ENCODE measurements at regions not wholly inside any gene's neighbourhood (a gene's known extent, or its start where the extent isn't known, plus 50 kb on each side); places are given as distances from the start of the nearest gene placed in this dataset.

DNA sequence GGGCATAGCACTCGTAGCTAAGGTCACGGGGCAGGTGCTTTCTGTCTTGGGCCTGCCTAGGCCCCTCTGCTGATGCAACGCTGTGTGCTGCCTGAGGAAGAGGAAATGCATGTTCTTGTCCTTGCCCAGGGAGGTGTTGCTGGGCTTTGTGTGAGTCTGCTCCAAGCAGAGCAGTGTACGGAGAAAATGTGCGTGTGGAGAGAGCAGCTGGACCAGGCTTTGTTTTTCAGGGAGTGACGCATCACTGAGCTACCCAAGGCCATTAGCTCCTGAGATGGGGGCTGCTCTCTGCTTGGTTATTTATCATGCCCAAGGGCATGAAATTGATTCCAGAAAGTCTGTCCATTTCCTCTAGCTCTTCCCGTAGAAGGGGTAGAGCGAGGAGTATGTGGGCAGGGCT, 82.9 kb upstream of the THY1 start:
- Mint-ChIP-seq H3K9me3 (ENCODE audit: low read depth) (no peaks in the 10 kb centered on the region), H3K27ac (no peak overlapping the region), H3K27me3 (peaks cover 9% of the 10 kb centered on the region), H3K4me3 (ENCODE audit: low read depth) (no peak overlapping the region), H3K36me3 (ENCODE audit: insufficient read depth) (no peaks in the 10 kb centered on the region), H3K4me1 (ENCODE audit: low read depth) (no peaks in the 10 kb centered on the region)
- DNase-seq (ENCODE audit: low spot score, unreplicated experiment), result no peak
- TF ChIP-seq, protein P1, sequence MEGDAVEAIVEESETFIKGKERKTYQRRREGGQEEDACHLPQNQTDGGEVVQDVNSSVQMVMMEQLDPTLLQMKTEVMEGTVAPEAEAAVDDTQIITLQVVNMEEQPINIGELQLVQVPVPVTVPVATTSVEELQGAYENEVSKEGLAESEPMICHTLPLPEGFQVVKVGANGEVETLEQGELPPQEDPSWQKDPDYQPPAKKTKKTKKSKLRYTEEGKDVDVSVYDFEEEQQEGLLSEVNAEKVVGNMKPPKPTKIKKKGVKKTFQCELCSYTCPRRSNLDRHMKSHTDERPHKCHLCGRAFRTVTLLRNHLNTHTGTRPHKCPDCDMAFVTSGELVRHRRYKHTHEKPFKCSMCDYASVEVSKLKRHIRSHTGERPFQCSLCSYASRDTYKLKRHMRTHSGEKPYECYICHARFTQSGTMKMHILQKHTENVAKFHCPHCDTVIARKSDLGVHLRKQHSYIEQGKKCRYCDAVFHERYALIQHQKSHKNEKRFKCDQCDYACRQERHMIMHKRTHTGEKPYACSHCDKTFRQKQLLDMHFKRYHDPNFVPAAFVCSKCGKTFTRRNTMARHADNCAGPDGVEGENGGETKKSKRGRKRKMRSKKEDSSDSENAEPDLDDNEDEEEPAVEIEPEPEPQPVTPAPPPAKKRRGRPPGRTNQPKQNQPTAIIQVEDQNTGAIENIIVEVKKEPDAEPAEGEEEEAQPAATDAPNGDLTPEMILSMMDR (IDR thresholded peaks at IDR 0.05; ENCODE audit: unreplicated experiment), result no peak

DNA sequence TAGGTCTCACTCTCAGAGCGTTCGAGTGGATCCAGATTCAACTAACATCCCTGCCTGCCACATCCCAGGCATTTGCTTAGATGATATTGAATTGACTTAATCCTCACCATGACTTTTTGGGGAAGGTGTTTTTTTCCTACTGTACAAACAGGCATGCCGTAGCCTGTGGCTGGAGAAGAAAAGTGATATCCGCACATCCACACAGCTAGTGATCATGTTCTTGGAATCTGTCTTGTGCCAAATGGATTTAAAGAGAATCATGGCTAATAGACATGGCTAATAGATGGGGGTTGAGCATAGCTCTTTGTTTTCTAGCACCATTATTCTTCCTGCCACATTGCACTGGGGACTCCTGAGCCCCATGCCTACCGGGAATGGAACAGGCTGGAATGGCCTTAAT, 82.1 kb upstream of the THY1 start:
- Mint-ChIP-seq H3K4me3 (ENCODE audit: low read depth) (no peak overlapping the region), H3K4me1 (ENCODE audit: low read depth) (no peaks in the 10 kb centered on the region), H3K27ac (no peak overlapping the region), H3K9me3 (ENCODE audit: low read depth) (no peaks in the 10 kb centered on the region), H3K27me3 (peaks cover 13% of the 10 kb centered on the region), H3K36me3 (ENCODE audit: insufficient read depth) (no peaks in the 10 kb centered on the region)
- DNase-seq (ENCODE audit: low spot score, unreplicated experiment), result no peak
- TF ChIP-seq, protein P1 (IDR thresholded peaks at IDR 0.05; ENCODE audit: unreplicated experiment), result no peak

DNA sequence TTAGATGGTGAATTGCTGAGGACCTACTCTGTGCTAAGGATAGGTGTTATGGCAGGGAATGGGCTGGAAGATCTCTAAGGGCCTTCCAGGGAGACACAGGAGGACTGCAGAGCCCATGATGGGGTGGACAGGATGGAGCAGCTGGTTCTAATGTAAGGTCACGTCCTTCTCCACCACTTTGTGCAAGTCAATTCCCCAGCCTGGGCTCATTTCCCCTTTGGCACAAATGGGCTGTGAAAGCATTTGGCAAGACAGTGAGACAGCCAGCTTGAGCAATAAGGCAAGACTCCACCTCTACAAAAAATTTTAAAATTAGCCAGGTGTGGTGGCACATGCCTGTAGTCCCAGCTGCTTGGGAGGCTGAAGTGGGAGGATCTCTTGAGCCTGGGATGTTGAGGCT, 81.4 kb upstream of the THY1 start:
- Mint-ChIP-seq H3K4me1 (ENCODE audit: low read depth) (no peaks in the 10 kb centered on the region), H3K9me3 (ENCODE audit: low read depth) (no peaks in the 10 kb centered on the region), H3K4me3 (ENCODE audit: low read depth) (no peak overlapping the region), H3K27ac (no peak overlapping the region), H3K36me3 (ENCODE audit: insufficient read depth) (no peaks in the 10 kb centered on the region), H3K27me3 (peaks cover 15% of the 10 kb centered on the region)
- TF ChIP-seq, protein P1 (IDR thresholded peaks at IDR 0.05; ENCODE audit: unreplicated experiment), result no peak
- no peak for DNase-seq (ENCODE audit: low spot score, unreplicated experiment)

DNA sequence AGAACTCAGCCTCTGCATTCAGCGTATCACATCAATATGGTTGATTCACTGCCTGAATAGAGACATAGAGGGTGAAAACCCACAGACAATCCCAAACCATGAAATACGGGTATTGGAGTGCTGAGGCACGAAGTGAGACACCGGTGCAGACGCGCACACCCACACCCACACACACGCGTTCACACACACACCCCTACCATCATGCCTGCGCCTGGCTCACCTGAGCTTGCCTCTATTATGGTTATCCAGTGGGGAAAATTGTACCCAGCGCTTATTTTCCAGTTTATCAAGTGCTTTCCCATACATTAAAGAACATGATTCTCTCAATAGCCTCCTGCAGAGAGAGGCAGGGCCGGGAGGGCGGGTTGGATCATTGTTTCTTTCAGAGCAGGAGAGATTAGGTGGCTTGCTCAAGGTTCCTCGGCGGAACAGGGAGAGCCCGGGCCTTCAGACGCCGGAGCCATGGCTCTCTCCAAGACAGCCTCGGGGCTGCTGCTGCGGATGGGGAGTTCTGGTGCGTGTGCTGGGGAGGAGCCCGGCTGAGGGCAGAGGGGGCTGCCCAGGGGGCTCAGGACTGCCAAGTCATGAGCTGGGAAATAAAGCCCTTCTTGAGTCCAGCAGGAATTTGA, 78.9 kb upstream of the THY1 start:
- TF ChIP-seq, protein P1 (IDR thresholded peaks at IDR 0.05; ENCODE audit: unreplicated experiment), result no peak
- H3K27ac Mint-ChIP-seq, result no peak overlapping the region
- DNase-seq (ENCODE audit: low spot score, unreplicated experiment), result no peak
- no peaks in the 10 kb centered on the region for H3K4me1 Mint-ChIP-seq (ENCODE audit: low read depth)
- H3K27me3 Mint-ChIP-seq, result peaks cover 26% of the 10 kb centered on the region
- no peaks in the 10 kb centered on the region for H3K36me3 Mint-ChIP-seq (ENCODE audit: insufficient read depth)
- H3K4me3 Mint-ChIP-seq (ENCODE audit: low read depth), result no peak overlapping the region
- no peaks in the 10 kb centered on the region for H3K9me3 Mint-ChIP-seq (ENCODE audit: low read depth)

DNA sequence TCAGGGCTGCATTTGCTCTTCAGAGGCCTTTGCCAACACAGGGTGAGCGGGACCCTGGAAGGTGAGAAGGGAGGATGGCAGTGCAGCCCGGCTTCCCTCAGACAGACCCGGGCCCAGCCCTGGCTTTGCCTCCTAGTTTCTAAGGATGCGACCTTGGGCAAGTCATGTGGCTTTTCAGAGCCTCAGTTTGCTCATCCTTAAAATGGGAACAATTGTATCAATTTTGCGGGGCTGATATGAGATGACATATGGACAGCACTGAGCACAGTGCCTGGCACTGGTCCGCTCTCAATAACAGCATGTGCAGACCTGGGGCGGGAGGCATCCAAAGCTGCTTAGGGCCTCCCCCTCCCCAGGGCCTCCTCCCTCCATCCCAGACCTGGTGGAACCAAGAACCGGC, 74.7 kb upstream of the THY1 start:
- Mint-ChIP-seq H3K4me1 (ENCODE audit: low read depth) (no peaks in the 10 kb centered on the region), H3K27ac (no peak overlapping the region), H3K9me3 (ENCODE audit: low read depth) (no peaks in the 10 kb centered on the region), H3K4me3 (ENCODE audit: low read depth) (no peak overlapping the region), H3K36me3 (ENCODE audit: insufficient read depth) (no peaks in the 10 kb centered on the region), H3K27me3 (peaks cover 39% of the 10 kb centered on the region)
- DNase-seq (ENCODE audit: low spot score, unreplicated experiment), result no peak
- TF ChIP-seq, protein P1 (IDR thresholded peaks at IDR 0.05; ENCODE audit: unreplicated experiment), result no peak

Data from progenitor cell of endocrine pancreas (in vitro differentiated cells).